AG20443 (cell line): ENCODE measurements at regions not wholly inside any gene's neighbourhood (a gene's known extent, or its start where the extent isn't known, plus 50 kb on each side); places are given as distances from the start of the nearest gene placed in this dataset.

Experiments used
- DNase-seq: peaks from one replicate; pipeline ENCODE4 v3.0.0; 2012; ENCODE audit warnings: low spot score, mixed read lengths

- no peak for DNase-seq
Observed at GRCh38 chr2:76579911-76580310, 869.2 kb upstream of the GCFC2 start.

GRCh38 chr2:76572981-76573380, 862.3 kb upstream of the GCFC2 start:
- DNase-seq, result no peak

GRCh38 chr2:76569819-76570218, 859.1 kb upstream of the GCFC2 start:
- DNase-seq, result no peak

GRCh38 chr2:76567478-76567877, 856.8 kb upstream of the GCFC2 start:
- DNase-seq, result no peak

- no peak for DNase-seq
Observed at GRCh38 chr2:76564734-76565133, 854.0 kb upstream of the GCFC2 start.

- DNase-seq, result no peak
Observed at GRCh38 chr2:76563730-76564129, 853.0 kb upstream of the GCFC2 start.

- DNase-seq, result no peak
Observed at GRCh38 chr2:76558157-76558556, 847.4 kb upstream of the GCFC2 start.

GRCh38 chr2:76556018-76556417, 845.3 kb upstream of the GCFC2 start:
- DNase-seq, result no peak

- DNase-seq, result no peak
Observed at GRCh38 chr2:76546207-76546606, 835.5 kb upstream of the GCFC2 start.

GRCh38 chr2:76544901-76545300, 834.2 kb upstream of the GCFC2 start:
- DNase-seq, result no peak

- DNase-seq, result no peak
Observed at GRCh38 chr2:76517574-76517909, 806.8 kb upstream of the GCFC2 start.

- DNase-seq, result no peak
Observed at GRCh38 chr2:76516861-76517573, 806.3 kb upstream of the GCFC2 start.

GRCh38 chr2:76512201-76512820, 801.6 kb upstream of the GCFC2 start:
- DNase-seq, result no peak

- no peak for DNase-seq
Observed at GRCh38 chr2:76506538-76506937, 795.8 kb upstream of the GCFC2 start.

- no peak for DNase-seq
Observed at GRCh38 chr2:76501641-76502040, 790.9 kb upstream of the GCFC2 start.

- no peak for DNase-seq
Observed at GRCh38 chr2:76498360-76498759, 787.6 kb upstream of the GCFC2 start.

- DNase-seq, result no peak
Observed at GRCh38 chr2:76491503-76491902, 780.8 kb upstream of the GCFC2 start.

- no peak for DNase-seq
Observed at GRCh38 chr2:76478266-76479035, 767.7 kb upstream of the GCFC2 start.

- no peak for DNase-seq
Observed at GRCh38 chr2:76472946-76473345, 762.2 kb upstream of the GCFC2 start.

GRCh38 chr2:76469066-76469465, 758.4 kb upstream of the GCFC2 start:
- DNase-seq, result no peak

GRCh38 chr2:76467326-76467725, 756.6 kb upstream of the GCFC2 start:
- no peak for DNase-seq

- DNase-seq, result no peak
Observed at GRCh38 chr2:76464310-76464709, 753.6 kb upstream of the GCFC2 start.

- no peak for DNase-seq
Observed at GRCh38 chr2:76461431-76461830, 750.7 kb upstream of the GCFC2 start.
